ENCODE measurements at regions not wholly inside any gene's neighbourhood (a gene's known extent, or its start where the extent isn't known, plus 50 kb on each side); places are given as distances from the start of the nearest gene placed in this dataset.

DNA sequence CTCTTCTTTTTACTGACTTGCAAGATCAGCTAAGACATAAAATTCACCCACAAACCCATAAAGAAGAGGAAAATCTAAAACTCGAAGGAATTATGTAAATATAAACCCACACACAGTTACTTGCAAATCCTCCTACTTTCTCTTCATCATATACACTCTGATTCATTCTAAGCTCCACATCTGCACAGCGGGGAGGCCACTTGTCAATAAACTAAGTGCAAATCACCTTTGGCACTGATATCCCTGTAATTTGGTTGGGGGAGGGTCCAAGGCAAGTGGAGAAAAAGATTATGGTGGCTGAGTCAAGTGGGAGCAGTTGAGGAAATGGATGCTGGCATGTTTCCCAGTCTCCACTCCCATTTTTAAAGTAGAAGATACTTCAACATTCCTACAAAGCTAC is 596.5 kb downstream of the MATN1 start:
- Histone ChIP-seq H3K27me3 (no peaks in the 10 kb centered on the region), H3K4me1 (no peaks in the 10 kb centered on the region), H3K4me3 (replicated peaks in 1 of 3) (no peak overlapping the region), H3K36me3 (no peaks in the 10 kb centered on the region), H3K9me3 (no peaks in the 10 kb centered on the region), H3K27ac (no peak overlapping the region)
- no peak for DNase-seq
- TF ChIP-seq POLR2A (IDR thresholded peaks at IDR 0.05), result no peak
- TF ChIP-seq, protein P1, sequence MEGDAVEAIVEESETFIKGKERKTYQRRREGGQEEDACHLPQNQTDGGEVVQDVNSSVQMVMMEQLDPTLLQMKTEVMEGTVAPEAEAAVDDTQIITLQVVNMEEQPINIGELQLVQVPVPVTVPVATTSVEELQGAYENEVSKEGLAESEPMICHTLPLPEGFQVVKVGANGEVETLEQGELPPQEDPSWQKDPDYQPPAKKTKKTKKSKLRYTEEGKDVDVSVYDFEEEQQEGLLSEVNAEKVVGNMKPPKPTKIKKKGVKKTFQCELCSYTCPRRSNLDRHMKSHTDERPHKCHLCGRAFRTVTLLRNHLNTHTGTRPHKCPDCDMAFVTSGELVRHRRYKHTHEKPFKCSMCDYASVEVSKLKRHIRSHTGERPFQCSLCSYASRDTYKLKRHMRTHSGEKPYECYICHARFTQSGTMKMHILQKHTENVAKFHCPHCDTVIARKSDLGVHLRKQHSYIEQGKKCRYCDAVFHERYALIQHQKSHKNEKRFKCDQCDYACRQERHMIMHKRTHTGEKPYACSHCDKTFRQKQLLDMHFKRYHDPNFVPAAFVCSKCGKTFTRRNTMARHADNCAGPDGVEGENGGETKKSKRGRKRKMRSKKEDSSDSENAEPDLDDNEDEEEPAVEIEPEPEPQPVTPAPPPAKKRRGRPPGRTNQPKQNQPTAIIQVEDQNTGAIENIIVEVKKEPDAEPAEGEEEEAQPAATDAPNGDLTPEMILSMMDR (IDR thresholded peaks at IDR 0.05), result no peak
- intact Hi-C loops (cut with DNase I), result no loop called here
- WGBS, 2 donors, result 66 to 85% methylated on average over 2 of the region's 2 CpGs

DNA sequence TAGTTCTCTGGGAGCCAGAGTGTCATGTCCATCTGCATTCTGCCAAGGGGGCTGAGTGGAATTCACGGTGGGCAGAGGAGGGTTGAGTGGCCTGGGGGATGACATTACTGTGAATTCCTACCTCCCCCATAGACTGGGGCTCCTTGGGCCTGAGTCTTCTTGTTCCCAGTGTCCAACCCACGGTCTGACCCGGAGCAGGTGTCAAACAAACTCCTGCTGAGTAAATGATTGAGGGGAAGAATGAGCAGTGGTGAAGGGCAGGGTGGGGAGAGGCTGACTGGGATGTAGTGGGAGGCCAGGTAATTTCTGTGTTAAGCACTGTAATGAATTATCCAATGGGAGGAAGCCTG is 597.6 kb downstream of the MATN1 start:
- WGBS, 2 donors, result 43 to 44% methylated on average over 3 of the region's 3 CpGs
- Histone ChIP-seq H3K4me3 (replicated peaks in 1 of 3) (no peak overlapping the region), H3K4me1 (no peaks in the 10 kb centered on the region), H3K27ac (no peak overlapping the region), H3K27me3 (no peaks in the 10 kb centered on the region), H3K36me3 (no peaks in the 10 kb centered on the region), H3K9me3 (no peaks in the 10 kb centered on the region)
- TF ChIP-seq, protein P1 (IDR thresholded peaks at IDR 0.05), result no peak
- TF ChIP-seq POLR2A (IDR thresholded peaks at IDR 0.05), result no peak
- DNase-seq, result no peak
- intact Hi-C loops (cut with DNase I), result no loop called here

DNA sequence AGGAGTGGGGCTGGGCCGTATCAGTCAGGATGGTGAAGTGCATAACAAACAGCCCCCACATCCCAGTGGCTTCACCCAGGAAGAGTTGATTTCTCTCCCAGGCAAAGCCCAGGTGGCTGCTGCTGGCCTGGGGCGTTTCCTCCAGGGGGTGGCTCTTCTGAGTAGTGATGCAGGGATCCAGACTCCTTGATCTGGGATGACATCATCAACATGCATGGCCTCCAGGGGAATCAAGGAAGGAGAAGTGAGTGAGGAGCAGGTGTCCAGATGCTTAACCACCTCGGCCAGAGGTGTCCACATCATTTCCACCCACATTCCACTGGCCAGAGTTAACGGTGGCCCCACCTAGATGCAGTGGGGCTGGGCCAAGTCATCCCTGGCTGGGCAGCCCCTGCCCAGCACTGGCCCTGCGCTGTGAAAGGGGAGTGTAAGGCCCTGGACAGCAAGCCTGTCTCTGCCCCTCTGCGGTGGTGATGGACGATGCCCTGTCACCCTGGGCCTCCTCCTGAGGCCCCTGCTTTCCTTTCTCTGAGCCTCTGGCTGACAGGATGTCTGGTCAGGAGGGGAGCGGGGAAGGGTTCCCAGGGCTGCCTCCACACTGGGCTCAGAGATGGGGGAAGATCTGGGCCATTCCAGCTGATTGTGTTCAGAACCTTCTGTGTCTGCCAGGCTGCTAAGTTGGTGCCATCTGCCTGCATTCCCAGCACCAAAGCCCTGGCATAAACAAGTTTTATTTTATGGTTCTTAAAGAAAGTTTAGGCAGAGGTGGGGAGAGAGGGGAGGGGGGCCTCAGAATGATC is 598.2 kb downstream of the MATN1 start:
- Histone ChIP-seq H3K27ac (no peak overlapping the region), H3K9me3 (no peaks in the 10 kb centered on the region), H3K4me1 (no peaks in the 10 kb centered on the region), H3K27me3 (no peaks in the 10 kb centered on the region), H3K36me3 (no peaks in the 10 kb centered on the region), H3K4me3 (replicated peaks in 1 of 3) (no peak overlapping the region)
- WGBS, 2 donors, result 77 to 91% methylated on average over 5 to 6 of the region's 8 CpGs
- no peak for DNase-seq
- no peak for TF ChIP-seq POLR2A (IDR thresholded peaks at IDR 0.05)
- TF ChIP-seq, protein P1 (IDR thresholded peaks at IDR 0.05), result no peak
- intact Hi-C loops (cut with DNase I), result no loop called here

DNA sequence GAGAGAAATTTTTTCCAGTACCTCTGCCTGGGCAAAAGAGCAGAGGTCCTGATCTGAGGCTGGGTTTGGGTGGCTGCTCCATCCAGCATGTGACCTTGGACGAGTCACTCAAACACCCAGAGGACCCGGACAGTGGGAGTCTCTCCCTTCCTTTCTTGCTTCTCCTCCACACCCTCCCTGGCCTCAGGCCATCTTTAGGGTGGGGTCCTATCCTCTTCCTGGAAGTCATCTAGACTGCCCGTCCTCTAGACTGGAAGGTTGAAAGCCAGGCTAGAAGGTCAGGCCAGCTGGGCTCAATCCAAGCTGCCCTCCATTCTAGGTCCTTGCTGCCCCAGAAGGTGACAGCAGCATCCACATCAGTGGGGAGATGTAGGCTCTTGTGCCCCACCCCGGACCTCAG is 599.5 kb downstream of the MATN1 start:
- Histone ChIP-seq H3K27me3 (no peaks in the 10 kb centered on the region), H3K4me1 (no peaks in the 10 kb centered on the region), H3K9me3 (no peaks in the 10 kb centered on the region), H3K4me3 (replicated peaks in 1 of 3) (no peak overlapping the region), H3K27ac (no peak overlapping the region), H3K36me3 (no peaks in the 10 kb centered on the region)
- TF ChIP-seq, protein P1 (IDR thresholded peaks at IDR 0.05), result no peak
- no peak for TF ChIP-seq POLR2A (IDR thresholded peaks at IDR 0.05)
- 58 to 62% methylated on average over 4 of the region's 4 CpGs for WGBS, 2 donors
- DNase-seq, result no peak
- intact Hi-C loops (cut with DNase I), result no loop called here

DNA sequence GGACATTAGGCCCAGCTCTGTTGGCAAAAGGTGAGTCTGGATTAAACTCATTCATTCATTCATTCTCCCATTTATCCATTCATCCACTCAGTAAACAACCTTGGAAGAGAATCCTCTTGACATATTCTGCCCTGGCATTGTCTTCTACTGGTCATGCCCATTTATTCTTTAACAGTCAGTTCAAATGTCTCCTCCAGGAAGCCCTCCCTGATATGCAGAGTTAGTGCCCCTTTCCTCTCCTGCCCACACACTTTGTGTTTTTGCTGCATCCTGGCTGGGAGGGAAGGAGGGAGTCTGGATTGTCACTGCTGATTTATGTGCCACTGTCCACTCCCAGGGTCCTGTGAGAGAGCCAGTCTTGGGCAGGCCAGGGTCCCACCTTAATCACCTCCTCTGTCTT is 600.3 kb downstream of the MATN1 start:
- Histone ChIP-seq H3K4me1 (no peaks in the 10 kb centered on the region), H3K36me3 (no peaks in the 10 kb centered on the region), H3K4me3 (replicated peaks in 1 of 3) (no peak overlapping the region), H3K27me3 (no peaks in the 10 kb centered on the region), H3K27ac (no peak overlapping the region), H3K9me3 (no peaks in the 10 kb centered on the region)
- DNase-seq, result no peak
- intact Hi-C loops (cut with DNase I), result no loop called here
- TF ChIP-seq POLR2A (IDR thresholded peaks at IDR 0.05), result no peak
- TF ChIP-seq, protein P1 (IDR thresholded peaks at IDR 0.05), result no peak

All from thyroid gland (tissue), 4 donors.